GM12875 (cell line): ENCODE measurements at regions not wholly inside any gene's neighbourhood (a gene's known extent, or its start where the extent isn't known, plus 50 kb on each side); places are given as distances from the start of the nearest gene placed in this dataset.

Source experiments
- H3K4me3 ChIP-seq: one replicate; pipeline ENCODE4 v1.5.1; 2011; ENCODE audit warnings: low read depth, low read length, control low read depth
- TF ChIP-seq, protein P1 (sequence below): IDR thresholded peaks from 2 replicates; pipeline ENCODE4 v1.5.1; 2011; ENCODE audit warnings: low read depth, mild to moderate bottlenecking, control low read depth, inconsistent platforms, low read length, moderate library complexity, borderline replicate concordance; ENCODE audit not compliant: insufficient read depth

DNA sequence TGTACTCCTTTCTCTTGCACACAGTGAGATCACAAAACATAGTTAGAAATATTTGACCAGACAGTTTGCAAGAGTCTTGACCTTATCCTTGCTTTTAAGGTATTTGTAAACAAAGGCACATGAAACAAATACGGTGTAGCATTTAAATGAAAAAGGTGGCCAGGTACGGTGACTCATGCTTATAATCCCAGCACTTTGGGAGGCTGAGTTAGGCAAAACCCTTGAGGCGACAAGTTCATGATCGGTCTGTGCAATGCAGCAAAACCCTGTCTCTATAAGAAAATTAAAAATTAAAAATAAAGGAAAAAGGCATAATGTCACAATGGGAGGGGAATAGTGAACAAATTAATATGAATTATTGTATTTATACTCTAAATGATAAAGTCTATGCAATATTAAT lies 109.5 kb upstream of the PIK3C3 start:
- TF ChIP-seq, protein P1, sequence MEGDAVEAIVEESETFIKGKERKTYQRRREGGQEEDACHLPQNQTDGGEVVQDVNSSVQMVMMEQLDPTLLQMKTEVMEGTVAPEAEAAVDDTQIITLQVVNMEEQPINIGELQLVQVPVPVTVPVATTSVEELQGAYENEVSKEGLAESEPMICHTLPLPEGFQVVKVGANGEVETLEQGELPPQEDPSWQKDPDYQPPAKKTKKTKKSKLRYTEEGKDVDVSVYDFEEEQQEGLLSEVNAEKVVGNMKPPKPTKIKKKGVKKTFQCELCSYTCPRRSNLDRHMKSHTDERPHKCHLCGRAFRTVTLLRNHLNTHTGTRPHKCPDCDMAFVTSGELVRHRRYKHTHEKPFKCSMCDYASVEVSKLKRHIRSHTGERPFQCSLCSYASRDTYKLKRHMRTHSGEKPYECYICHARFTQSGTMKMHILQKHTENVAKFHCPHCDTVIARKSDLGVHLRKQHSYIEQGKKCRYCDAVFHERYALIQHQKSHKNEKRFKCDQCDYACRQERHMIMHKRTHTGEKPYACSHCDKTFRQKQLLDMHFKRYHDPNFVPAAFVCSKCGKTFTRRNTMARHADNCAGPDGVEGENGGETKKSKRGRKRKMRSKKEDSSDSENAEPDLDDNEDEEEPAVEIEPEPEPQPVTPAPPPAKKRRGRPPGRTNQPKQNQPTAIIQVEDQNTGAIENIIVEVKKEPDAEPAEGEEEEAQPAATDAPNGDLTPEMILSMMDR, result no peak
- H3K4me3 ChIP-seq, result no peak overlapping the region

DNA sequence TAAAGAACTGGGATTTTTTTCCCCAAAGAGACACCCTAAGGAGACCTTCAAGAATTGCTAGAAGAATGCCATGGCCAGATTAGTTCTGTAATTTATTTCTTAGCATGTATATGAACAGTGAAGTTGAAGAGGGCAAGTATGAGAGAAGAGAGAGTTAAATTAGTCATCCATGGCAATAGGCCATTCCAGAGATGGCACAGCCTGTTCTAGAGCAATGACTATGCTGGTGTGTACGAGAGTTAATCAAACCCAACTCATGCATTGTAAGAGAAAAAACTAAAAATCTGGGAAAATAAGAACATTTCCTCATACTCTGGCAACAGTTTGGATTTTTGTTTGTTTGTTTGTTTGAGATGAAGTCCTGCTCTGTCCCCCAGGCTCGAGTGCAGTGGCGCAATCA lies 112.1 kb upstream of the PIK3C3 start:
- H3K4me3 ChIP-seq, result no peak overlapping the region
- TF ChIP-seq, protein P1, result no peak

DNA sequence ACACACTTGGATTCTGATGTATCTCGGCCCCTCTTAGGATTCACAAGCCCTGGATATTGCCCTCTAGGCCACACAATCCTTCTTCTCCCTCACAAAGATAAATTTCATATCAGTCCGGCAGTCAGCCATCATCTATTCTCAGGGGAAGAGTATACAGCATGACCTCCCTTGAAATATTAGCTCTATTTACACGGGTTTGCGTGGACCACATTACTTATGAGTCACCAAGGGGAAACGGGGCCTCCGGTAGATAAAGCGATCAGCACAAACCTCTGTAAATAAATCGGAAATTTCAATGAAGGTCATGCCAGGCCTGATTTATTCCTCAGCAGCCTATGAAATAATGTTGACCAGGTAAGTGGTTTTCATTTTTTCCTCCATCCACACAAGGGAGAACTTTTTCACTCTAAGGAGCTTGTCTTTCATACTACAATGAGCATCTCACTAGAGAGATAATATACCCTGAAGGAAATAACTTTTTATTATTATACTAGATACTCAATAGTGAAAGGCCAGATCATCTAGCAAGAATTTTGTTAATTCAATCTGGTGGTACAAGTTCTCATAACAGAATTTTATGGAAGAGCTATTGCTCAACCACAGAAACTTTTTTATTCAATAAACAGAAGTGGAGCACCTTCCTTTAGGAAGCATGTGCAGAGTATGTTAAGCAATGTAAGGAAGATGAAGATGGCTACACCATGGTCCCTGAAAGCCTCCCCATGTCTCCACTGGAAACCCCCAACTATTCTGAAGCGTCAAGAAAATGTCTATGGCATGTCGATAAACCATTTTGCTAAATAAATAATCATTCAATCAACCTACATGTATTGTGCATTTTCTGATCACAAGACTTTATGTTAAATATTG lies 125.2 kb upstream of the PIK3C3 start:
- TF ChIP-seq, protein P1, result no peak
- no peak overlapping the region for H3K4me3 ChIP-seq

DNA sequence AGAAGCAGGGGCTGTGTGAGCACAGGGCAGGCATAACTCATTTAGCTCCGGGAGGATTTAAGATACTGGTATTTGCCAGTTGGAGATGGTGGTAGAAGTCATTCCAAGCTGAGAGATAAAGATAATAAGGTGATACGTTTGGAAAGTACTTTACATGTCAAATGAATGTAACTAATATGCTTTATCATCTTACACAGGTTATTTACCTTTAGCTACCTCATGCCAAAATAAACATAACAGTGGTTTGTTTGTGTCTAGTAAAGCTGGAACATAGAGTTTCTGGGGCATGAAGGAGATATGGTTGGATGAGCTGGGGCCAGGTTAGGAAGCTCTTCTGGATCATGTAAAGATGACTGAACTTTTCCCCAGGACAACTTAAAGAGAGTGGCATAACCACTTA lies 126.9 kb upstream of the PIK3C3 start:
- H3K4me3 ChIP-seq, result no peak overlapping the region
- TF ChIP-seq, protein P1, result no peak

DNA sequence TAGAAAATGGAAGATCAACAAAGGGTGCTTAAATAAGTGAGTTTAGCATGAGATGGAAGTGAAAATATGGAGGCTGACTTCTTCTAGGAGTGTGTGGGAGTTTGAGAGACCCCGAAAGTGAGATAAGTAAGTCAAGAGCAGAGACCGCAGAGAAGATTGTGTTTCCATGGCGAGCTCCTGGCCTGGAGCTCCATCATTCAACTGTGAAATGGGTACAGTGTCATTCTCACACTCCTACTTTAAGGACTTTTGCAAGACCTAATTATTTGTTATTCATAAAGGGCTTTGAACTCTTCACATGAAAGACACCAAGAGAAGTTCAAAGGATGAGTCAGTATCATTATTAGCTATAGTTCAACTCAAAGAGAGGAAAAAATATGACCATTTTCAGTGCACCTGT lies 134.2 kb upstream of the PIK3C3 start:
- no peak overlapping the region for H3K4me3 ChIP-seq
- TF ChIP-seq, protein P1, result no peak

DNA sequence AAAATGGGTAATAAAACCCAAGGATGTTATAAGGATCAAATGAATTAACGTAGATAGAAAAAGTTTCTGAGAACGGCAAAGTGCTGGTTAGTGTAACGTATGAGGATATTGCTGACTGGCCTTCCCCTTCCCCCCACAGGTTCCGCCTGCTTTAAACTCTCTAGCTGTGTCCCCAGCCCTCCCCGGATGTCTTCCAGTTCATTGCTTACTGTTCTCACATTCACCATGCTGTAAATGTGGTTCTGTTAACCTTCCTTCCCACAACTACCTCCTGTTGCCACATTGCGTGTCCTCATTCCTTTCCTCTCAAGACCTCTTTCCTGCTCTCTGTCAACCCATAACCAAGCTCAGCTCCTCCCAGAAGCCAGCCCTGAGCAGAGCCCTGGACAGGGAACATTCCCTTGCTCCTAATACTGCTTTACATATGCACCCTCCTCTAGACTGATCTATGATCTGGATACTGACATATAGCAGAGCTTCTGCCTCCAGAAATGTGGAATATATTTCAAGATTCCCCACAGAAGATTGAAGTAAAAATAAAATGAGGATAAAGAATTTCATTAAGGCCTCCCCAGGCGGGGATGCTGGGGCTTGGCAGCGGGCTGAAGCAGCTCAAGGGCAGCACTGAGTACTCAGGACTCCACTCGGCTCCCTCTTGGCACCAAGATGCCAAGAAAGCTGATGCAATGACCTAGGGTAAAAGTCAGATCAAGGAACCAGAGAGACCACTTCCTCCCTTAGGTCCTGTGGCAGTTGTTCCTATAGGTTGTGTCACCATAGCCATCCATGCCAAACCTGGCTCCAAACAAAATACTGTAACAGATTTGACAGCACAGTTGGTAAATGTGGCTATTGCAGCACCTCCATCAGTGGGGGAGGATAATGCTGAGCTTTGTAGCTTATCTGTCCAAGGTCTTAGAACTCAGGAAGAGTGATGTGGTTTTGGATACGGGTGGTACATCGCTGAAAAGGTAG lies 136.4 kb upstream of the PIK3C3 start:
- H3K4me3 ChIP-seq, result no peak overlapping the region
- TF ChIP-seq, protein P1, result no peak
